ENCODE measurements at regions not wholly inside any gene's neighbourhood (a gene's known extent, or its start where the extent isn't known, plus 50 kb on each side); places are given as distances from the start of the nearest gene placed in this dataset.

DNA sequence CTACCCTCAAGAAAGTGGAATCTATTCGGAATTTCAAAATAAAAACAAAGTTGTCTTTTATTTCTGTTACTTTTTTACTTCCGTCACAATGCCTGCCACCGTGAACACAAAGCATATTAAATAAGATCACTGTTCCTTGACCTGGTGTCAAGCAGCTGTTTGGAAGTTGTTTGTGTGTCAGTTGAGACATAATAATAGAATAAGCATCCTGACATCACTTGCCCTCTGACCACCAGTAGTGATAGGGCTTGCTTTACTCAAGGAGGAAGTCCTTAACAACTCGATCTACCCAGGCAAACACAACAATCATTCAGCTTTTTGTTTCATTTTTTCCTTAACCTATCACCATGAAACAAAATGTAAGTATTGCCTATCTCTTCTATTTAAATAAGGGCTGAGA lies 454.4 kb upstream of the RASGRP1 start:
- Histone ChIP-seq H3F3A (ENCODE audit: insufficient read depth, low read length) (no peaks in the 10 kb centered on the region), H3K4me1 (ENCODE audit: low read length) (no peaks in the 10 kb centered on the region), H3K4me2 (ENCODE audit: low read depth, low read length) (no peak overlapping the region), H3K9me3 (replicated peaks; ENCODE audit: insufficient read depth, low read length) (no peaks in the 10 kb centered on the region), H3K27me3 (replicated peaks; ENCODE audit: insufficient read depth, low read length) (no peaks in the 10 kb centered on the region), H3K9ac (ENCODE audit: low read length) (no peak overlapping the region), H3K4me3 (ENCODE audit: low read length) (no peak overlapping the region), H3K9me2 (replicated peaks; ENCODE audit: insufficient read depth, low read length) (no peaks in the 10 kb centered on the region), H2AFZ (ENCODE audit: low read length) (no peak overlapping the region), H3K36me3 (replicated peaks; ENCODE audit: insufficient read depth, low read length) (no peaks in the 10 kb centered on the region), H3K27ac (ENCODE audit: low read length) (no peak overlapping the region), H3K79me2 (ENCODE audit: low read length) (no peaks in the 10 kb centered on the region), H4K20me1 (ENCODE audit: insufficient read depth, low read length) (no peaks in the 10 kb centered on the region)
- DNase-seq = no peak
- TF ChIP-seq, protein P1, sequence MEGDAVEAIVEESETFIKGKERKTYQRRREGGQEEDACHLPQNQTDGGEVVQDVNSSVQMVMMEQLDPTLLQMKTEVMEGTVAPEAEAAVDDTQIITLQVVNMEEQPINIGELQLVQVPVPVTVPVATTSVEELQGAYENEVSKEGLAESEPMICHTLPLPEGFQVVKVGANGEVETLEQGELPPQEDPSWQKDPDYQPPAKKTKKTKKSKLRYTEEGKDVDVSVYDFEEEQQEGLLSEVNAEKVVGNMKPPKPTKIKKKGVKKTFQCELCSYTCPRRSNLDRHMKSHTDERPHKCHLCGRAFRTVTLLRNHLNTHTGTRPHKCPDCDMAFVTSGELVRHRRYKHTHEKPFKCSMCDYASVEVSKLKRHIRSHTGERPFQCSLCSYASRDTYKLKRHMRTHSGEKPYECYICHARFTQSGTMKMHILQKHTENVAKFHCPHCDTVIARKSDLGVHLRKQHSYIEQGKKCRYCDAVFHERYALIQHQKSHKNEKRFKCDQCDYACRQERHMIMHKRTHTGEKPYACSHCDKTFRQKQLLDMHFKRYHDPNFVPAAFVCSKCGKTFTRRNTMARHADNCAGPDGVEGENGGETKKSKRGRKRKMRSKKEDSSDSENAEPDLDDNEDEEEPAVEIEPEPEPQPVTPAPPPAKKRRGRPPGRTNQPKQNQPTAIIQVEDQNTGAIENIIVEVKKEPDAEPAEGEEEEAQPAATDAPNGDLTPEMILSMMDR (IDR thresholded peaks at IDR 0.05; ENCODE audit: low read length) = no peak
- no peak for TF ChIP-seq EZH2 (optimal IDR thresholded peaks at IDR 0.05; ENCODE audit: low read depth, low read length)
- no peak for TF ChIP-seq EZH2phosphoT487 (IDR thresholded peaks at IDR 0.05; ENCODE audit: low read length)

DNA sequence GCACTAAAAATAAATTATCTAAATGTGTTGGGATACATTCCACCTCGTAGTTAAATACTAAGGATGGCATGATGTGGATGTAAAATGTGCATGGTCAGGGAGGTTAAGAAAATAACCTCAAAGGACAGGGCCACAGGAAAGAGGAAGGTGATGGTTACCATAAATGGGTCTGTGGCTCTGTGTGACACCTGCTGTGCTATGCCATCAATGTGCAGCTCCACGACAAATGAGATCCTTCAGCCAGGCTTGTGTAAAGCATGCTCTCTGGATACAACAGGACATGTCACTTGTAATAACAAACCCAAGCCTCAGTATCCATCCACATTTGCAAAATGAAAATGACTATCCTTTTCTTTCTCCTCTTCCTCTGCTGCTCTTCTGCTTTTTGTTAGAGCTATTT lies 456.7 kb upstream of the RASGRP1 start:
- Histone ChIP-seq H4K20me1 (ENCODE audit: insufficient read depth, low read length) (no peaks in the 10 kb centered on the region), H3K27me3 (replicated peaks; ENCODE audit: insufficient read depth, low read length) (no peaks in the 10 kb centered on the region), H3K4me2 (ENCODE audit: low read depth, low read length) (no peak overlapping the region), H3K27ac (ENCODE audit: low read length) (no peak overlapping the region), H3K79me2 (ENCODE audit: low read length) (no peaks in the 10 kb centered on the region), H3K9ac (ENCODE audit: low read length) (no peak overlapping the region), H3F3A (ENCODE audit: insufficient read depth, low read length) (no peaks in the 10 kb centered on the region), H3K4me3 (ENCODE audit: low read length) (no peak overlapping the region), H3K4me1 (ENCODE audit: low read length) (no peaks in the 10 kb centered on the region), H3K9me2 (replicated peaks; ENCODE audit: insufficient read depth, low read length) (no peaks in the 10 kb centered on the region), H3K9me3 (replicated peaks; ENCODE audit: insufficient read depth, low read length) (no peaks in the 10 kb centered on the region), H3K36me3 (replicated peaks; ENCODE audit: insufficient read depth, low read length) (no peaks in the 10 kb centered on the region), H2AFZ (ENCODE audit: low read length) (no peak overlapping the region)
- TF ChIP-seq, protein P1 (IDR thresholded peaks at IDR 0.05; ENCODE audit: low read length) = no peak
- DNase-seq = no peak

DNA sequence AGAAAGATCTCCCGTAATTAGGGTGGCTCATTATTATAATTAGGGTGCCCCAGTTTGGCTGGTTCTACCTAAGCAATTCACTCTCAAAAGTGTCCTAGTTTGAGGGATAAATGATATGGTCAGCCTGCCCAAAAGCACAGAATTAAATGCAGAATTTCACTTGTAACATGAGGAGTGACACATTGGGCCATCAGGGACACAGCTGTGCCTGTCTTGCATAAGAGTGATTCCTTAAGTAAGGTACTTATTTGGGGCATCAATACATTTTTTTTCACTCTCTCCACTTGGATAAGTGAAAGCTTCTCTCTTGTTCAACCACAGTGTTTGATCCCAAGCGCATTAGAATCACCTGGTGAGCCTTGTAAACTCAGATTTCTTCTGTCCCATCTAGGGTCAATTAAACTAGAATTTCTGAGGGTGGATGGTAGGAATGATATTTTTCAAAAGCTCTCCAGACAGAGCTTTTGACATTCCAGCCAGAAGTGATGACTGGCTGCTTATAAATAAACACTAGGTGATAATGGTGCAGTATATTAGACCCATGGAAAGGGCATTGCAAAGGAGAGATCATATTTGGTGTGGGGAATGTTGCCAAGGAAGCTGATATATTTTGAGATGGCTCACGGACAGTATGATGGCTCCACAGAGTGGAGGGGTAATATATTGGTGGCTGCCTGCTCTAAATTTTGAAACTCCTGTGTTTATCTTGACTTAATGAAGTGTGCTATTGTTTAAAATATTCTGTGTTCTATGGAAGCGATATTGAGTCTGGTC lies 458.1 kb upstream of the RASGRP1 start:
- Histone ChIP-seq H3K27ac (ENCODE audit: low read length) (no peak overlapping the region), H2AFZ (ENCODE audit: low read length) (no peak overlapping the region), H3K9ac (ENCODE audit: low read length) (no peak overlapping the region), H3K4me2 (ENCODE audit: low read depth, low read length) (no peak overlapping the region), H3K36me3 (replicated peaks; ENCODE audit: insufficient read depth, low read length) (no peaks in the 10 kb centered on the region), H3K79me2 (ENCODE audit: low read length) (no peaks in the 10 kb centered on the region), H3K4me1 (ENCODE audit: low read length) (no peaks in the 10 kb centered on the region), H3K4me3 (ENCODE audit: low read length) (no peak overlapping the region), H4K20me1 (ENCODE audit: insufficient read depth, low read length) (no peaks in the 10 kb centered on the region), H3K9me3 (replicated peaks; ENCODE audit: insufficient read depth, low read length) (no peaks in the 10 kb centered on the region), H3F3A (ENCODE audit: insufficient read depth, low read length) (no peaks in the 10 kb centered on the region), H3K27me3 (replicated peaks; ENCODE audit: insufficient read depth, low read length) (no peaks in the 10 kb centered on the region), H3K9me2 (replicated peaks; ENCODE audit: insufficient read depth, low read length) (no peaks in the 10 kb centered on the region)
- no peak for DNase-seq
- TF ChIP-seq EZH2phosphoT487 (IDR thresholded peaks at IDR 0.05; ENCODE audit: low read length) = no peak
- TF ChIP-seq EZH2 (optimal IDR thresholded peaks at IDR 0.05; ENCODE audit: low read depth, low read length) = no peak
- TF ChIP-seq, protein P1 (IDR thresholded peaks at IDR 0.05; ENCODE audit: low read length) = no peak

Data from MM.1S (cell line).